H9 (cell line): ENCODE measurements at regions not wholly inside any gene's neighbourhood (a gene's known extent, or its start where the extent isn't known, plus 50 kb on each side); places are given as distances from the start of the nearest gene placed in this dataset.

Experiments
- DNase-seq: peaks from one replicate; pipeline ENCODE4 v3.0.0-alpha.2; 2017
- H2AFZ ChIP-seq: one replicate; pipeline ENCODE4 v1.6.1; 2013; ENCODE audit warnings: mild to moderate bottlenecking, low read length, control low read depth, moderate library complexity
- H2AK5ac ChIP-seq: 2 replicates; pipeline ENCODE4 v1.6.1; 2013; ENCODE audit warnings: low read length, control low read depth, mixed read lengths; ENCODE audit not compliant: insufficient read length
- H2BK120ac ChIP-seq: one replicate; pipeline ENCODE4 v1.6.1; 2013; ENCODE audit warnings: low read depth, mild to moderate bottlenecking, low read length, control low read depth, inconsistent platforms; ENCODE audit not compliant: poor library complexity, severe bottlenecking
- H2BK12ac ChIP-seq: 2 replicates; pipeline ENCODE4 v1.6.1; 2013; ENCODE audit warnings: low read length, control low read depth, mixed read lengths, low read depth; ENCODE audit not compliant: insufficient read length
- H2BK15ac ChIP-seq: 2 replicates; pipeline ENCODE4 v1.6.1; 2013; ENCODE audit warnings: low read depth, low read length, control low read depth
- H2BK20ac ChIP-seq: one replicate; pipeline ENCODE4 v1.6.1; 2013; ENCODE audit warnings: low read depth, mild to moderate bottlenecking, low read length, control low read depth, inconsistent platforms; ENCODE audit not compliant: poor library complexity, severe bottlenecking
- H2BK5ac ChIP-seq: 2 replicates; pipeline ENCODE4 v1.6.1; 2013; ENCODE audit warnings: low read length, control low read depth, mixed read lengths; ENCODE audit not compliant: insufficient read length
- H3K14ac ChIP-seq: 2 replicates; pipeline ENCODE4 v1.6.1; 2013; ENCODE audit warnings: low read length, control low read depth; ENCODE audit not compliant: insufficient read depth
- H3K18ac ChIP-seq: 2 replicates; pipeline ENCODE4 v1.6.1; 2013; ENCODE audit warnings: low read depth, mild to moderate bottlenecking, mixed read lengths, low read length, control low read depth; ENCODE audit not compliant: insufficient read length
- H3K23ac ChIP-seq: 2 replicates; pipeline ENCODE4 v1.6.1; 2013; ENCODE audit warnings: low read length, control low read depth, mixed read lengths, low read depth; ENCODE audit not compliant: insufficient read length
- H3K23me2 ChIP-seq: 2 replicates; pipeline ENCODE4 v1.6.1; 2013; ENCODE audit warnings: low read depth, mild to moderate bottlenecking, mixed read lengths, low read length, control low read depth; ENCODE audit not compliant: insufficient read length, poor library complexity, severe bottlenecking
- H3K27ac ChIP-seq: 2 replicates; pipeline ENCODE4 v1.5.1; 2013; ENCODE audit warnings: low read length, control low read depth, mixed read lengths, low read depth; ENCODE audit not compliant: insufficient read length
- H3K27me3 ChIP-seq: 2 replicates; pipeline ENCODE4 v1.6.1; 2013; ENCODE audit warnings: low read length, control low read depth, inconsistent platforms; ENCODE audit not compliant: insufficient read depth
- H3K4ac ChIP-seq: 2 replicates; pipeline ENCODE4 v1.6.1; 2013; ENCODE audit warnings: low read depth, mild to moderate bottlenecking, control low read depth, inconsistent platforms, low read length, moderate library complexity
- H3K4me1 ChIP-seq: 2 replicates; pipeline ENCODE4 v1.6.1; 2013; ENCODE audit warnings: low read length, control low read depth, inconsistent platforms; ENCODE audit not compliant: insufficient read depth
- H3K4me2 ChIP-seq: 2 replicates; pipeline ENCODE4 v1.6.1; 2013; ENCODE audit warnings: low read length, control low read depth, mixed read lengths; ENCODE audit not compliant: insufficient read length, insufficient read depth
- H3K56ac ChIP-seq: 2 replicates; pipeline ENCODE4 v1.6.1; 2013; ENCODE audit warnings: low read depth, mild to moderate bottlenecking, mixed read lengths, low read length, control low read depth; ENCODE audit not compliant: insufficient read length
- H3K79me1 ChIP-seq: 2 replicates; pipeline ENCODE4 v1.6.1; 2013; ENCODE audit warnings: low read depth, mild to moderate bottlenecking, moderate library complexity, low read length, control low read depth, inconsistent platforms; ENCODE audit not compliant: insufficient read depth, poor library complexity, severe bottlenecking
- H3K79me2 ChIP-seq: 2 replicates; pipeline ENCODE4 v1.6.1; 2013; ENCODE audit warnings: low read length, control low read depth, inconsistent platforms; ENCODE audit not compliant: insufficient read depth
- H3K9ac ChIP-seq: 2 replicates; pipeline ENCODE4 v1.6.1; 2013; ENCODE audit warnings: low read length, control low read depth, mixed read lengths; ENCODE audit not compliant: insufficient read length; ENCODE audit errors: extremely low read depth
- H3K9me3 ChIP-seq: one replicate; pipeline ENCODE4 v1.6.1; 2013; ENCODE audit warnings: low read depth, low read length, inconsistent platforms; ENCODE audit not compliant: control insufficient read depth
- H3T11ph ChIP-seq: one replicate; pipeline ENCODE4 v1.6.1; 2013; ENCODE audit warnings: mild to moderate bottlenecking, low read length, control low read depth, inconsistent platforms
- H4K20me1 ChIP-seq: one replicate; pipeline ENCODE4 v1.6.1; 2013; ENCODE audit not compliant: control insufficient read depth, insufficient read length, insufficient read depth
- H4K5ac ChIP-seq: 2 replicates; pipeline ENCODE4 v1.6.1; 2013; ENCODE audit warnings: low read depth, mild to moderate bottlenecking, mixed read lengths, low read length, control low read depth; ENCODE audit not compliant: insufficient read length
- H4K8ac ChIP-seq: replicated peaks from 2 replicates; pipeline ENCODE4 v1.6.1; 2013; ENCODE audit warnings: low read length, control low read depth, mixed read lengths, low read depth; ENCODE audit not compliant: insufficient read length
- H4K91ac ChIP-seq: 2 replicates; pipeline ENCODE4 v1.6.1; 2013; ENCODE audit warnings: low read depth, mild to moderate bottlenecking, moderate library complexity, mixed read lengths, low read length, control low read depth; ENCODE audit not compliant: insufficient read length
- H3K27ac Mint-ChIP-seq, 3 experiments: 2 replicates in 2 of 3; 3 replicates in 1 of 3; pipeline ENCODE4 v1.8.0; 2020 to 2021; ENCODE audit warnings: mixed read lengths in 3 of 3, mild to moderate bottlenecking in 1 of 3, moderate library complexity in 1 of 3
- H3K27me3 Mint-ChIP-seq: 2 replicates; pipeline ENCODE4 v1.8.0; 2021; ENCODE audit warnings: low read depth, mild to moderate bottlenecking, moderate library complexity, mixed read lengths
- H3K36me3 Mint-ChIP-seq, 3 experiments: 2 replicates in 2 of 3; 3 replicates in 1 of 3; pipeline ENCODE4 v1.8.0; 2020 to 2021; ENCODE audit warnings: low read depth in 3 of 3, mixed read lengths in 3 of 3; ENCODE audit not compliant: insufficient read depth in 1 of 3
- H3K4me1 Mint-ChIP-seq, 2 experiments: 2 replicates each; pipeline ENCODE4 v1.8.0; 2020; ENCODE audit warnings: mixed read lengths in 2 of 2
- H3K4me3 Mint-ChIP-seq, 2 experiments: 2 replicates in 1 of 2; 3 replicates in 1 of 2; pipeline ENCODE4 v1.8.0; 2020 to 2021; ENCODE audit warnings: mild to moderate bottlenecking in 2 of 2, mixed read lengths in 2 of 2, moderate library complexity in 1 of 2
- H3K9me3 Mint-ChIP-seq, 2 experiments: 2 replicates in 1 of 2; 3 replicates in 1 of 2; pipeline ENCODE4 v1.8.0; 2020; ENCODE audit warnings: mild to moderate bottlenecking in 2 of 2, mixed read lengths in 2 of 2, moderate library complexity in 1 of 2
- TF ChIP-seq, protein P1 (sequence below): fragments of 200-600 bp; sonication (generic); conservative IDR thresholded peaks from 3 replicates; pipeline ENCODE4 v1.8.0; 2021; ENCODE audit warnings: antibody characterized with exemption, mild to moderate bottlenecking

- Histone ChIP-seq H3K23ac (no peak overlapping the region), H2BK5ac (no peak overlapping the region), H3K9me3 (no peaks in the 10 kb centered on the region), H3K4ac (no peak overlapping the region), H4K91ac (no peak overlapping the region), H2BK12ac (no peak overlapping the region), H3K27ac (no peak overlapping the region), H3K79me2 (no peaks in the 10 kb centered on the region), H3K56ac (no peak overlapping the region), H3K4me1 (no peaks in the 10 kb centered on the region), H4K8ac (no peak overlapping the region), H4K20me1 (no peaks in the 10 kb centered on the region), H3K4me2 (no peak overlapping the region), H3K18ac (no peak overlapping the region), H3K9ac (no peak overlapping the region), H2AFZ (no peak overlapping the region), H3K79me1 (no peaks in the 10 kb centered on the region), H3T11ph (no peak overlapping the region), H2BK15ac (no peak overlapping the region), H2AK5ac (no peak overlapping the region), H3K14ac (no peak overlapping the region), H3K23me2 (no peaks in the 10 kb centered on the region), H4K5ac (no peak overlapping the region), H2BK120ac (no peak overlapping the region), H2BK20ac (no peak overlapping the region), H3K27me3 (no peaks in the 10 kb centered on the region)
- no peak overlapping the region for H3K27ac Mint-ChIP-seq
- H3K27me3 Mint-ChIP-seq = no peaks in the 10 kb centered on the region
- H3K9me3 Mint-ChIP-seq = no peaks in the 10 kb centered on the region
- H3K4me3 Mint-ChIP-seq = no peak overlapping the region
- H3K36me3 Mint-ChIP-seq = no peaks in the 10 kb centered on the region
- peaks cover 10 to 14% of the 10 kb centered on the region in 2 experiments for H3K4me1 Mint-ChIP-seq
- TF ChIP-seq, protein P1, sequence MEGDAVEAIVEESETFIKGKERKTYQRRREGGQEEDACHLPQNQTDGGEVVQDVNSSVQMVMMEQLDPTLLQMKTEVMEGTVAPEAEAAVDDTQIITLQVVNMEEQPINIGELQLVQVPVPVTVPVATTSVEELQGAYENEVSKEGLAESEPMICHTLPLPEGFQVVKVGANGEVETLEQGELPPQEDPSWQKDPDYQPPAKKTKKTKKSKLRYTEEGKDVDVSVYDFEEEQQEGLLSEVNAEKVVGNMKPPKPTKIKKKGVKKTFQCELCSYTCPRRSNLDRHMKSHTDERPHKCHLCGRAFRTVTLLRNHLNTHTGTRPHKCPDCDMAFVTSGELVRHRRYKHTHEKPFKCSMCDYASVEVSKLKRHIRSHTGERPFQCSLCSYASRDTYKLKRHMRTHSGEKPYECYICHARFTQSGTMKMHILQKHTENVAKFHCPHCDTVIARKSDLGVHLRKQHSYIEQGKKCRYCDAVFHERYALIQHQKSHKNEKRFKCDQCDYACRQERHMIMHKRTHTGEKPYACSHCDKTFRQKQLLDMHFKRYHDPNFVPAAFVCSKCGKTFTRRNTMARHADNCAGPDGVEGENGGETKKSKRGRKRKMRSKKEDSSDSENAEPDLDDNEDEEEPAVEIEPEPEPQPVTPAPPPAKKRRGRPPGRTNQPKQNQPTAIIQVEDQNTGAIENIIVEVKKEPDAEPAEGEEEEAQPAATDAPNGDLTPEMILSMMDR = no peak
- DNase-seq = no peak
Measured at GRCh38 chr11:91854171-91854570, 370.4 kb upstream of the FAT3 start.
